Heart right ventricle (tissue), 16 donors: ENCODE measurements at regions not wholly inside any gene's neighbourhood (a gene's known extent, or its start where the extent isn't known, plus 50 kb on each side); places are given as distances from the start of the nearest gene placed in this dataset.

Experiments
- ATAC-seq, 8 donors: fragments of 200-7000 bp; cut with Tn5 transposase; one replicate each; pipeline ENCODE4 v1.9.1; 2020; ENCODE audit warnings: mild to moderate bottlenecking in 8 of 8, moderate library complexity in 8 of 8, moderate number of reproducible peaks in 1 of 8
- DNase-seq, 2 donors: peaks; one replicate each; pipeline ENCODE4 v3.0.0-alpha.2; 2020
- H3K27ac ChIP-seq, 10 donors: fragments of 200-600 bp; sonication (generic) in 2 of 10; one replicate each; pipeline versions ENCODE4 v1.5.0 to v1.8.0; 2020 to 2022; ENCODE audit warnings: mild to moderate bottlenecking in 3 of 10
- H3K27me3 ChIP-seq, 7 donors: fragments of 200-600 bp; one replicate each; pipeline ENCODE4 v1.8.0; 2021 to 2022; ENCODE audit warnings: mild to moderate bottlenecking in 2 of 7
- H3K36me3 ChIP-seq, 9 donors: fragments of 200-600 bp; sonication (generic) in 1 of 9; one replicate each; pipeline versions ENCODE4 v1.5.0 to v1.8.0; 2020 to 2022; ENCODE audit warnings: mild to moderate bottlenecking in 2 of 9
- H3K4me1 ChIP-seq, 9 donors: fragments of 200-600 bp; sonication (generic) in 1 of 9; one replicate each; pipeline versions ENCODE4 v1.5.0 to v1.8.0; 2020 to 2022; ENCODE audit warnings: mild to moderate bottlenecking in 4 of 9
- H3K4me3 ChIP-seq, 10 donors: fragments of 200-600 bp; sonication (generic) in 2 of 10; one replicate each; pipeline versions ENCODE4 v1.5.0 to v1.8.0; 2020 to 2022; ENCODE audit warnings: mild to moderate bottlenecking in 7 of 10, moderate library complexity in 2 of 10
- H3K9me3 ChIP-seq, 11 donors: fragments of 200-600 bp in 10 of 11; sonication (generic) in 2 of 11; one replicate each; pipeline versions ENCODE4 v1.5.0 to v1.8.0; 2013 to 2022; ENCODE audit warnings: mild to moderate bottlenecking in 2 of 11, control low read depth in 1 of 11, moderate library complexity in 1 of 11
- WGBS, 2 donors: extraction: QIAGEN DNeasy Blood & Tissue Kit; methylation state at CpG; one replicate each; pipeline ENCODE4 v1.1.7; 2013; ENCODE audit warnings: inconsistent platforms in 1 of 2; 5-methylcytosine and 5-hydroxymethylcytosine counted together
- intact Hi-C, 10 donors: fragments of 100-400 bp; cut with DNase I; formaldehyde crosslinking; loops; one replicate each; pipeline versions ENCODE4 v1.11.1 to v1.14.2; 2022
- TF ChIP-seq, protein P1 (sequence below), 9 donors: fragments of 200-600 bp; sonication (generic) in 2 of 9; IDR thresholded peaks; one replicate each; pipeline versions ENCODE4 v1.5.0 to v1.8.0; 2021 to 2022; ENCODE audit warnings: antibody characterized with exemption in 9 of 9, mild to moderate bottlenecking in 5 of 9, moderate library complexity in 1 of 9
- donor health status: Arrhythmogenic right ventricular cardiomyopathy.
- donor health status: ischemic (EF 13 %, LVEDD 7.1; RV severe dilation, severe dysfunction).
- donor health status: healthy with polysubstance abuse.
- donor health status: DM: no; HTN: yes; CAD: no.
- donor health status: DM: no; HTN: no; CAD: no.
- donor health status: ischemic (EF 25% LVEDD 6.9; RV normal size, moderate dysfunction).
- donor health status: ischemic (EF 25% LVEDD 5.7; RV mildly dilated, moderate dysfunction).
- donor health status: healthy.
- donor health status: DM: yes; HTN: yes; CAD: no.
- donor health status: Ischemic cardiomyopathy.
- donor health status: ischemic (EF 35%, LVEDD 5.7; RV mildly dilated, moderate dysfunction).
- donor health status: nonischemic (EF 11% LVEDD 7.7; RV severe dilation, severe dysfunction).
- donor health status: DM: yes; HTN: yes; CAD: no.
- donor health status: PGD.
- donor health status: ischemic (EF 29% LVEDD 5.4; RV normal size, mild dysfunction).
- donor health status: nonischemic (EF 23%, LVEDD 6.1; RV moderate dilation, normal function).

DNA sequence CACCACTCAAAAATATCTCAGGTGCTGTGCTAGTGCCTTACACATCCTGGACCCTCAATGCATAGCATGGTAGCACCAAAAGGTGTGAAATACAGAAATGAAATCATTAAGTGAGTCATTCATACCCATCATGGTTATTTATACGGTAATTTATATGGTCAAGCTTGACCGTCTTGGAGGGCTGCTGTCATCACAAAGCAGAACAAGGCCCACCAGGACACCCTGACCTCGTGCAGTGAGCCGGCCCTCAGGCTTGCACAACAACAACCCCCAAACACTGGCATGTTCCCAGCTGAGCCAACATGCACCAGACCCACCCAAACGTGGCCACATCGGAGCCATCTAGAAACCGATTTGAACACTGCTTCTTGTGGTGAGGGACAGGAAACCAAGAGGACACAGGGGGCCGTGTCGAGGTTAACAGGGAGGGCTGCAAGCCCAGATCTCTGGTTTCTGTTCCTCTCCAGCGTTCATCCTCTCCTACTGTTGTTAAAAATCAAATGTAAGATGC is 378.5 kb upstream of the ID2 start:
- peak; percentile 37 to 57 for DNase-seq
- H3K4me1 ChIP-seq = peaks cover 0 to 85% (median 0%) of the 10 kb centered on the region in 9 donors
- intact Hi-C loops = no loop called here

GRCh38 chr2:8304821-8305766 is 376.8 kb upstream of the ID2 start:
- Histone ChIP-seq H3K27ac (peak overlapping the region in 1 of 10 donors; percentile 24), H3K36me3 (no peaks in the 10 kb centered on the region), H3K27me3 (no peaks in the 10 kb centered on the region), H3K4me3 (no peak overlapping the region), H3K4me1 (peaks cover 0 to 87% (median 3%) of the 10 kb centered on the region in 9 donors), H3K9me3 (peaks cover 0 to 3% (median 0%) of the 10 kb centered on the region in 11 donors)
- DNase-seq (no peak), ATAC-seq (no peak)
- intact Hi-C loops = no loop called here
- 94 to 95% methylated on average over 18 of the region's 18 CpGs for WGBS, 2 donors
- TF ChIP-seq, protein P1, sequence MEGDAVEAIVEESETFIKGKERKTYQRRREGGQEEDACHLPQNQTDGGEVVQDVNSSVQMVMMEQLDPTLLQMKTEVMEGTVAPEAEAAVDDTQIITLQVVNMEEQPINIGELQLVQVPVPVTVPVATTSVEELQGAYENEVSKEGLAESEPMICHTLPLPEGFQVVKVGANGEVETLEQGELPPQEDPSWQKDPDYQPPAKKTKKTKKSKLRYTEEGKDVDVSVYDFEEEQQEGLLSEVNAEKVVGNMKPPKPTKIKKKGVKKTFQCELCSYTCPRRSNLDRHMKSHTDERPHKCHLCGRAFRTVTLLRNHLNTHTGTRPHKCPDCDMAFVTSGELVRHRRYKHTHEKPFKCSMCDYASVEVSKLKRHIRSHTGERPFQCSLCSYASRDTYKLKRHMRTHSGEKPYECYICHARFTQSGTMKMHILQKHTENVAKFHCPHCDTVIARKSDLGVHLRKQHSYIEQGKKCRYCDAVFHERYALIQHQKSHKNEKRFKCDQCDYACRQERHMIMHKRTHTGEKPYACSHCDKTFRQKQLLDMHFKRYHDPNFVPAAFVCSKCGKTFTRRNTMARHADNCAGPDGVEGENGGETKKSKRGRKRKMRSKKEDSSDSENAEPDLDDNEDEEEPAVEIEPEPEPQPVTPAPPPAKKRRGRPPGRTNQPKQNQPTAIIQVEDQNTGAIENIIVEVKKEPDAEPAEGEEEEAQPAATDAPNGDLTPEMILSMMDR (IDR thresholded peaks at IDR 0.05) = no peak

More for the DNA sequence above, 378.5 kb upstream of the ID2 start:
- ATAC-seq = peak; percentile 35 to 74 (median 52)
- Histone ChIP-seq H3K4me3 (no peak overlapping the region), H3K9me3 (peaks cover 0 to 3% (median 0%) of the 10 kb centered on the region in 11 donors), H3K36me3 (no peaks in the 10 kb centered on the region), H3K27me3 (no peaks in the 10 kb centered on the region), H3K27ac (peak overlapping the region in 2 of 10 donors; percentile 21 to 78)
- TF ChIP-seq, protein P1 (IDR thresholded peaks at IDR 0.05) = peak in 2 of 9 donors; percentile 6 to 44
- 66 to 71% methylated on average over 10 of the region's 10 CpGs for WGBS, 2 donors

DNA sequence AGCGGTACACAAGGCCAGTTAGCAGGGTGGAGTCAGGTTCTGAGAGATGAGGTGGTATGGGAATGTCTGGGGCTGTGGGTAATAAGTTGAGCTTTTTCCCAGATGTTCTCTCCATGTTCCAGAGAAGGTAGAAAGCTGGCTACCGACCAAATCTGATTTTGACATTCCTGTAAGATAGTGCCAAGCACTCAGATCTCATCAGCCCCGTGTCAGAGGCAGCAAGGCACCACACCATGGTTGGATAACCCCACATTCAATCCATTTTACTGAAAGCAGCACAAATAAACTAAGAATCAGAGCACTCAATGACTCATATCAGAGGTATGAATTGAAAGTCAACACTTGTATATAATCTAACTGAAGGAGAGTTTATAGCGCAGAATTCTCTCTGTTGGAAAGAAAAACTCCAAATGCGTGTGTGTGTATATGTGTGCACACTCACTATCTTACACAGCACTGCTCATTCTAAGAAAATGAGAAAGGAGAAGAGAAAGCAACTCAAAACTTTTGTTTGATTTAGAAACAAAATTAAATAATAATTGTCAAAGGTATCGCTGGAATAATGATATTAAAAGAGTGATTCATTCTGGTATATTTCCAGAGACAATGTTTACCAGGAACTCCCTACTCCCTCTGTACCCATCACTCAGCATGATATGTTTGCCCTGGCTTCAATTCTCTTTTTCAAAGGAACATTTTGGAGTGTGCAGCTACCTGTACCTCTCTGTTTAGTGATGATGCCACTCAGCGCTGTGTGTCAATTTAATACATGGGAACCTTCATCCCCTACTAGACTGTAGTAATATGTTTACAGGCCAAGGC is 375.1 kb upstream of the ID2 start:
- no peaks in the 10 kb centered on the region for H3K27me3 ChIP-seq
- intact Hi-C loops = no loop called here
- H3K4me1 ChIP-seq = peaks cover 0 to 89% (median 3%) of the 10 kb centered on the region in 9 donors
- 75 to 79% methylated on average over 7 of the region's 7 CpGs for WGBS, 2 donors
- no peak overlapping the region for H3K27ac ChIP-seq
- no peak overlapping the region for H3K4me3 ChIP-seq
- no peaks in the 10 kb centered on the region for H3K36me3 ChIP-seq
- TF ChIP-seq, protein P1 (IDR thresholded peaks at IDR 0.05) = no peak
- DNase-seq = no peak
- no peaks in the 10 kb centered on the region for H3K9me3 ChIP-seq
- ATAC-seq = no peak

DNA sequence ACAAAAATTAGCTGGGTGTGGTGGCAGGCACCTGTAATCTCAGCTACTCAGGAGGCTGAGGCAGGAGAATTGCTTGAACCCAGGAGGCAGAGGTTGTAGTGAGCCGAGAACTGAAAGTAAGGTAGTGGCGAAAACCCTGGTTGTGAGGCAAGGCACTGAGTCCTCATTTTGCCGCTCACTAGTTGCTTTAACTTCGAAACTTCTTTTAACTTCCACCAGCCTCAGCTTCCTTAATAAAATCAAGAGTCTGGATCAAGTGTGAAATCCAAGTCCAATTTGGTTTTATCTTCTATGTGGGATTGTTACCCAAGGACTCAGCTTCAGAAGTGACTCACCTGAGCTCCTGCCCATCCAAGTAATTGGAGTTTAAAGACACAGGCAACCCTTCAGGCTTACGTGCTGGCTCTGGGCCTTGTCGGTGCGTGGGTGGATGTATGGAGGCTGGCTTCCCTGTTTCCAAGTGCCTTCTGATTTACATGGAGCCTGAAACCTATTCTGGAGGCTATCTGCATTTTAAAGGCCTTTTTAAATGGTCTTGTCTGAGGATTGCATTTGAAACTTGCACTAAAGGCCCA is 374.2 kb upstream of the ID2 start:
- TF ChIP-seq, protein P1 (IDR thresholded peaks at IDR 0.05) = no peak
- Histone ChIP-seq H3K27ac (no peak overlapping the region), H3K4me1 (peaks cover 0 to 89% (median 3%) of the 10 kb centered on the region in 9 donors), H3K9me3 (no peaks in the 10 kb centered on the region), H3K27me3 (no peaks in the 10 kb centered on the region), H3K4me3 (no peak overlapping the region), H3K36me3 (no peaks in the 10 kb centered on the region)
- WGBS, 2 donors = 82 to 95% methylated on average over 7 of the region's 7 CpGs
- no peak for DNase-seq
- intact Hi-C loops = no loop called here
- ATAC-seq = no peak
